AG09309 (cell line): ENCODE measurements at regions not wholly inside any gene's neighbourhood (a gene's known extent, or its start where the extent isn't known, plus 50 kb on each side); places are given as distances from the start of the nearest gene placed in this dataset.
"Not testable (repeated sequence)": the region's sequence is repeated elsewhere in the genome, so short reads cannot be mapped to it uniquely, and the experiment has no call there.

Source experiments
- DNase-seq: peaks from one replicate; pipeline ENCODE4 v3.0.0-alpha.2; 2010; ENCODE audit warnings: low read depth
- H3K4me3 ChIP-seq: 2 replicates; pipeline ENCODE4 v1.5.1; 2011; ENCODE audit warnings: mild to moderate bottlenecking, low read depth, low read length, moderate library complexity; ENCODE audit not compliant: control insufficient read depth
- TF ChIP-seq, protein P1 (sequence below): IDR thresholded peaks from 2 replicates; pipeline ENCODE4 v1.5.1; 2011; ENCODE audit warnings: mild to moderate bottlenecking, low read depth, low read length, inconsistent platforms; ENCODE audit not compliant: insufficient read depth, control insufficient read depth; ENCODE audit errors: missing control alignments

DNA sequence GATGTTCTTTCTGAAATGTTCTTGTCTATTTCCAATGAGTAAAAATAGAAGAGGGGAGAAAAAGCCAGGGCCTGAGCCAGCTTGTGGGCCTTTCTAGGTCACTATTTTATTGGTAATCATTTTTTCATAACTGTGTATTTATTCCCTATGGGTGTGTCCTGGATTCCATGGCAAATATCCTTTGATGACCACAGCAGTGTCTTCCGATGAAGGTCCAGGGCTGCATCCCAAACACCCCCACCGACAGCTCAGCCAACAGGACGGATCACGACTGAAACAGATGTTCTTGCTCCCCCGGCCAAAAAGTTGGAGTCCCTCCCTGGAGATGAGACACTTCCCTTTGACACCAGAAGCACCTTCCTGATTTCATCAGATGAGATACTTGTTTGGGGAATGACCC is 105.4 kb upstream of the PLEKHG1 start:
- TF ChIP-seq, protein P1, sequence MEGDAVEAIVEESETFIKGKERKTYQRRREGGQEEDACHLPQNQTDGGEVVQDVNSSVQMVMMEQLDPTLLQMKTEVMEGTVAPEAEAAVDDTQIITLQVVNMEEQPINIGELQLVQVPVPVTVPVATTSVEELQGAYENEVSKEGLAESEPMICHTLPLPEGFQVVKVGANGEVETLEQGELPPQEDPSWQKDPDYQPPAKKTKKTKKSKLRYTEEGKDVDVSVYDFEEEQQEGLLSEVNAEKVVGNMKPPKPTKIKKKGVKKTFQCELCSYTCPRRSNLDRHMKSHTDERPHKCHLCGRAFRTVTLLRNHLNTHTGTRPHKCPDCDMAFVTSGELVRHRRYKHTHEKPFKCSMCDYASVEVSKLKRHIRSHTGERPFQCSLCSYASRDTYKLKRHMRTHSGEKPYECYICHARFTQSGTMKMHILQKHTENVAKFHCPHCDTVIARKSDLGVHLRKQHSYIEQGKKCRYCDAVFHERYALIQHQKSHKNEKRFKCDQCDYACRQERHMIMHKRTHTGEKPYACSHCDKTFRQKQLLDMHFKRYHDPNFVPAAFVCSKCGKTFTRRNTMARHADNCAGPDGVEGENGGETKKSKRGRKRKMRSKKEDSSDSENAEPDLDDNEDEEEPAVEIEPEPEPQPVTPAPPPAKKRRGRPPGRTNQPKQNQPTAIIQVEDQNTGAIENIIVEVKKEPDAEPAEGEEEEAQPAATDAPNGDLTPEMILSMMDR = no peak
- no peak for DNase-seq

DNA sequence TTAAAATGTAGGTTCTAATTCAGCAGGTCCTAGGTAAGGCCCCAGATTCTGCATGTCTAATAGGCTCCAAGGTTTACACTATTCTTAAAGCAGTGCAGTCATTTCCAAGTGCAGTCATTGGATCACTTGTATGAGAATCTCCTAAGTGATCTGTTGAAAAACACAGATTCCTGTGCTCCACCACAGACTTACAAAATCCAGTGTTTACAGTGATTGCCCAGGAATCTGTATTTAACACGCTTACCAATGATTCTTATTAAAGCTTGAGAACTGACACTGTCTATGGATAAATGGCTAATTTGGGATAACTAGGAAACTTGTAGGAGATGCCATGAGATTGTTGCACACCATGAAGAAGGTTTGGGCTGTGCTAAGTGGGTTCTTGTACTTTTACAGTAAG is 104.6 kb upstream of the PLEKHG1 start:
- TF ChIP-seq, protein P1 = no peak
- H3K4me3 ChIP-seq = no peak overlapping the region
- DNase-seq = no peak

More for the DNA sequence above, 105.4 kb upstream of the PLEKHG1 start:
- no peak overlapping the region for H3K4me3 ChIP-seq

DNA sequence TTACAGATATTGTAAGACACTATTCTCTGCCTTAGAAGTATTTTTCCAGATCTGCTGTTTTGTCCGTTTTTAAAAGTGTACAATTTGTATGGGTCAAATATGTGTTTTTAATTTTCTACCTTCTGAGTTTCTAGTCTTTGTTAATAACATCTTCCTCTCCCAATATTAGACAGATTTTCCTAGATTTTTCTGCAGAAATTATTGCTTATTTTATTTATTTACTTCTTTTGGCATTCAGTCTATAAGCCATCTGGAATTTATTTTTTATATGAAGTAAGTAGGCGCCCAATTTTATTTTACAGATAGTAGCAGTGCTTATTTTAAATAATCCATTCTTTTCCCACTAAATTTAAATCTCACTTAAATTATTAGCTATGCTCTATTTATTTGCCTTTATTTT is 103.1 kb upstream of the PLEKHG1 start:
- DNase-seq = no peak
- TF ChIP-seq, protein P1 = no peak
- no peak overlapping the region for H3K4me3 ChIP-seq

DNA sequence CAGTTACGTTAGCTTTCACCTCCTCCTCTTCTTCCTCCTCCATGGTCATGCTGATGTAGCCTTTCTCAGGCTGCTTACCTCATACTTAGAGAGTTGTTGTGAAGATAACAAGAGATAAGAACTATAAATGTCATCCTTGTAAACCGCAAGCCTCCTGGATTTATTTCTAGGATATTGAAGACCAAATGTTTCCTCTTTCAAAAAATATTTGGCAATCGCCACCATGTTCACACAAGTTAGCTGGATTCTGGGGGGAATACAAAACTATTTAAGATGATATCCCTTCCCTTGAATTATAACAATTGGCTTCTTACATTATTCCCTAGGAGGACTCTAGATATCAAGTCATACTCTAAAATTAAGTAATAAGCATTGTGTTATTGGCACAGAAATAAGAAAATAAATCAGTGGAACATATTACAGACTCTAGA is 99.8 kb upstream of the PLEKHG1 start:
- DNase-seq = no peak
- no peak overlapping the region for H3K4me3 ChIP-seq
- TF ChIP-seq, protein P1 = no peak

DNA sequence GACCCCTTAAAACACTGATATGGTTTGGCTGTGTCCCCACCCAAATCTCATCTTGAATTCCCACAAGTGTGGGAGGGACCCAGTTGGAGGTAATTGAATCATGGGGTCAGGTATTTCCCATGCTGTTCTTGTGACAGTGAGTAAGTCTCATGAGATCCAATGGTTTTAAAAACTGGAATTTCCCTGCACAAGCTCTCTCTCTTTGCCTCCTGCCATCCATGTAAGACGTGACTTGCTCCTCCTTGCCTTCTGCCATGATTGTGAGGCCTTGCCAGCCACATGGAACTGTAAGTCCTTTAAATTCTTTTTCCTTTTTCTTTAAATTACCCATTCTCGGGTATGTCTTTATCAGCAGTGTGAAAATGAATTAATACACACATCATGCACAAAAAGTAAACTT is 99.1 kb upstream of the PLEKHG1 start:
- not testable (repeated sequence) for H3K4me3 ChIP-seq, DNase-seq

DNA sequence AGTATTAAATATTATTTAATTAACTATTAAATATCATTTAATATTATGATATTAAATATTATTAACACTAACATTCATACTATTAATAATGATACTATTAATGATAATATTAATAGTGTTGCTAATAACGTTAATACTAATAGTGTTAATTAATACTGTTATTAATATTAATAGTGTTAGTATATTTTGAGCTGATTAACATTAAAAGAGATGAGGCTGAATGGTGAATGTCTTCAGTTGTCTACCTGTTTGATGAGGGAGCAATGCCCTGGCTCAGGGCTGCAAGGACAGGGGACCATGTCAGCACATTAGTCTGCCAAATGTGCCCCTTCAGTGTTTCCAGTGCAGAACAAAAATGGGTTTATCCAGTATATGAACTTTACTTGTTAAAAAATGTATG is 96.6 kb upstream of the PLEKHG1 start:
- H3K4me3 ChIP-seq = no peak overlapping the region
- TF ChIP-seq, protein P1 = no peak
- no peak for DNase-seq

DNA sequence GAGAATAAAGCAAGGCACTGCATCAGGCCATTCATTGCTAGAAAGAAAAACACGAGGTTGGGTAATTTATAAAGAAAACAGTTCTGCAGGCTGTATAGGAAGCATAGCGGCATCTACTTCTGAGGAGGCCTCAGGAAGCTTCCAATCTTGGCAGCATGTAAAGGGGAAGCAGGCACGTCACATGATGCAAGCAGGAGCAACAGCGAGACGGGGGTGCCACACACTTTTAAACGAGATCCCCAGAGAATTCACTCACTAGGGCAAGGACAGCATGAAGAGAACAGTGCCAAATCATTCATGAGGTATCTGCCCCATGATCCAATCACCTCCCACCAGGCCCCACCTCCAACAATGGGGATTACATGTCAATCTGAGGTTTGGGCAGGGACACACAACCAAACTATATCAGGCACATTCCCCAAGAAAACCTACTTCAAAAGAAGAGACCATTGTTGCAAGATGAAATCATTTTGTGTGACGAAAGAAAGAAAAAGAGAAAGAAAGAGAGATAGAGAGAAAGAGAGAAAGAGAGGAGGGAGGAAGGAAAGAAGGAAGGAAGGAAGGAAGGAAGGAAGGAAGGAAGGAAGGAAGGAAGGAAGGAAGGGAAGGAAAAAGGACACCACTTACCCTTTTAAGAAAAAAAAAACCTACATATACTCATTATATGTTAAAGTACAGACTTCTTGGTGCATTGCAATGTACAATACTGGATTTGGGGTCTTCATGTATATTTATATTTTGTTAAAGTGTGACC is 95.9 kb upstream of the PLEKHG1 start:
- TF ChIP-seq, protein P1 = no peak
- no peak for DNase-seq
- no peak overlapping the region for H3K4me3 ChIP-seq

DNA sequence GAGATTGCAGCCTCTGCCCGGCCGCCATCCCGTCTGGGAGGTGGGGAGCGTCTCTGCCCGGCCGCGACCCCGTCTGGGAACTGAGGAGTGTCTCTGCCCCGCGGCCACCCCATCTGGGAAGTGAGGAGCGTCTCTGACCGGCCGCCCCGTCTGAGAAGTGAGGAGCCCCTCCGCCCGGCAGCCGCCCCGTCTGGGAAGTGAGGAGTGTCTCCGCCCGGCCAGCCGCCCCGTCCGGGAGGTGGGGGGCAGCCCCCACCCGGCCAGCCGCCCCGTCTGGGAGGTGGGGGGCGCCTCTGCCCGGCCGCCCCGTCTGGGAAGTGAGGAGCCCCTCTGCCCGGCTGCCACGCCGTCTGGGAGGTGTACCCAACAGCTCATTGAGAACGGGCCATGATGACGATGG is 92.3 kb upstream of the PLEKHG1 start:
- H3K4me3 ChIP-seq, DNase-seq: not testable (repeated sequence)
